ENCODE measurements at regions not wholly inside any gene's neighbourhood (a gene's known extent, or its start where the extent isn't known, plus 50 kb on each side); places are given as distances from the start of the nearest gene placed in this dataset.
A peak's percentile ranks its signal among the peaks of the same experiment; 100 is the strongest.

GRCh38 chr5:73238873-73239272, 65.9 kb downstream of the TMEM174 start:
- H2AFZ ChIP-seq (ENCODE audit: low read length), result no peak overlapping the region
- no peaks in the 10 kb centered on the region for H3K79me2 ChIP-seq (ENCODE audit: insufficient read depth, low read length)
- DNase-seq (ENCODE audit: insufficient read length, low spot score, missing footprints), result no peak
- no peak for TF ChIP-seq CTCF (IDR thresholded peaks at IDR 0.05; ENCODE audit: extremely low read depth, low read depth, low read length)
- no peak overlapping the region for H3K4me3 ChIP-seq (ENCODE audit: insufficient read depth, low read length)
- no peak overlapping the region for H3K27ac ChIP-seq (ENCODE audit: low read depth, low read length)
- H3K4me1 ChIP-seq (ENCODE audit: insufficient read depth, low read length), result no peaks in the 10 kb centered on the region
- H3K36me3 ChIP-seq (ENCODE audit: insufficient read depth, low read length), result no peaks in the 10 kb centered on the region
- no peak overlapping the region for H3K4me2 ChIP-seq (ENCODE audit: insufficient read depth, low read length)
- no peaks in the 10 kb centered on the region for H4K20me1 ChIP-seq (ENCODE audit: insufficient read depth, low read length)
- no peaks in the 10 kb centered on the region for H3K9me3 ChIP-seq (ENCODE audit: low read depth, low read length)
- H3K27me3 ChIP-seq (ENCODE audit: insufficient read depth, low read length), result peaks cover 8% of the 10 kb centered on the region

GRCh38 chr5:73236541-73237128, 63.6 kb downstream of the TMEM174 start:
- H3K79me2 ChIP-seq (ENCODE audit: insufficient read depth, low read length), result no peaks in the 10 kb centered on the region
- no peaks in the 10 kb centered on the region for H3K9me3 ChIP-seq (ENCODE audit: low read depth, low read length)
- TF ChIP-seq CTCF (IDR thresholded peaks at IDR 0.05; ENCODE audit: extremely low read depth, low read depth, low read length), result no peak
- peak overlapping the region; percentile 12 for H2AFZ ChIP-seq (ENCODE audit: low read length)
- H3K36me3 ChIP-seq (ENCODE audit: insufficient read depth, low read length), result no peaks in the 10 kb centered on the region
- H3K4me2 ChIP-seq (ENCODE audit: insufficient read depth, low read length), result no peak overlapping the region
- no peak overlapping the region for H3K4me3 ChIP-seq (ENCODE audit: insufficient read depth, low read length)
- no peaks in the 10 kb centered on the region for H4K20me1 ChIP-seq (ENCODE audit: insufficient read depth, low read length)
- DNase-seq (ENCODE audit: insufficient read length, low spot score, missing footprints), result no peak
- H3K27ac ChIP-seq (ENCODE audit: low read depth, low read length), result no peak overlapping the region
- H3K27me3 ChIP-seq (ENCODE audit: insufficient read depth, low read length), result peaks cover 8% of the 10 kb centered on the region
- H3K4me1 ChIP-seq (ENCODE audit: insufficient read depth, low read length), result no peaks in the 10 kb centered on the region

- Histone ChIP-seq H3K27ac (ENCODE audit: low read depth, low read length) (no peak overlapping the region), H3K4me2 (ENCODE audit: insufficient read depth, low read length) (peak overlapping the region; percentile 89), H4K20me1 (ENCODE audit: insufficient read depth, low read length) (no peaks in the 10 kb centered on the region), H3K36me3 (ENCODE audit: insufficient read depth, low read length) (no peaks in the 10 kb centered on the region), H3K4me1 (ENCODE audit: insufficient read depth, low read length) (peaks cover 5% of the 10 kb centered on the region), H2AFZ (ENCODE audit: low read length) (peak overlapping the region; percentile 93), H3K9me3 (ENCODE audit: low read depth, low read length) (no peaks in the 10 kb centered on the region), H3K27me3 (ENCODE audit: insufficient read depth, low read length) (no peaks in the 10 kb centered on the region), H3K4me3 (ENCODE audit: insufficient read depth, low read length) (peak overlapping the region; percentile 73), H3K79me2 (ENCODE audit: insufficient read depth, low read length) (no peaks in the 10 kb centered on the region)
- no peak for TF ChIP-seq CTCF (IDR thresholded peaks at IDR 0.05; ENCODE audit: extremely low read depth, low read depth, low read length)
- peak; percentile 79 for DNase-seq (ENCODE audit: insufficient read length, low spot score, missing footprints)
These were observed 61.2 kb downstream of the TMEM174 start for GRCh38 chr5:73234204-73234555.

GRCh38 chr5:73233461-73234203, 60.6 kb downstream of the TMEM174 start:
- peaks cover 8% of the 10 kb centered on the region for H3K4me1 ChIP-seq (ENCODE audit: insufficient read depth, low read length)
- H4K20me1 ChIP-seq (ENCODE audit: insufficient read depth, low read length), result no peaks in the 10 kb centered on the region
- H3K79me2 ChIP-seq (ENCODE audit: insufficient read depth, low read length), result no peaks in the 10 kb centered on the region
- H2AFZ ChIP-seq (ENCODE audit: low read length), result peak overlapping the region; percentile 93
- peak; percentile 95 for DNase-seq (ENCODE audit: insufficient read length, low spot score, missing footprints)
- H3K27ac ChIP-seq (ENCODE audit: low read depth, low read length), result no peak overlapping the region
- H3K9me3 ChIP-seq (ENCODE audit: low read depth, low read length), result no peaks in the 10 kb centered on the region
- H3K27me3 ChIP-seq (ENCODE audit: insufficient read depth, low read length), result no peaks in the 10 kb centered on the region
- peak overlapping the region; percentile 89 for H3K4me2 ChIP-seq (ENCODE audit: insufficient read depth, low read length)
- TF ChIP-seq CTCF (IDR thresholded peaks at IDR 0.05; ENCODE audit: extremely low read depth, low read depth, low read length), result no peak
- H3K36me3 ChIP-seq (ENCODE audit: insufficient read depth, low read length), result no peaks in the 10 kb centered on the region
- peak overlapping the region; percentile 73 for H3K4me3 ChIP-seq (ENCODE audit: insufficient read depth, low read length)
